ENCODE measurements at regions not wholly inside any gene's neighbourhood (a gene's known extent, or its start where the extent isn't known, plus 50 kb on each side); places are given as distances from the start of the nearest gene placed in this dataset.

DNA sequence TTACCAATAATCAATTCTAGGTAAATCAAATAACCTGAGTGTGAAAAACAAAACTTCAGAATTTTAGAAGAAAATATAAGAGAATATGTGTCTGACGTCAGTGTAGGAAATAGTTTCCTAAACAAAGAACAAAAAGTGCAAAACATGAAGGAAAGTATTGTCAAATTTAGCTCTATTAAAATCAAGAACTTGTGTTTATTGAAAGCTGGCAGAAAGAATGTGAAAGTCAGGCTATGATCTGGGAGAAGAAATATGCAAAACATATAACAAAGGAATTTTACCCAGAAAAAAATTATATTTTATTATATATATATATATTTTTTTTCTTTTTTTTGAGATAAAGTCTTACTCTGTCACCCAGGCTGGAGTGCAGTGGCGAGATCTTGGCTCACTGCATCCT lies 129.1 kb upstream of the ANKRD28 start:
- no peaks in the 10 kb centered on the region for H4K20me1 ChIP-seq (ENCODE audit: control insufficient read depth, insufficient read depth, low read length, poor library complexity, severe bottlenecking)
- H3K9me3 ChIP-seq (ENCODE audit: control extremely low read depth in 1 of 3, control insufficient read depth in 2 of 3, insufficient read depth in 1 of 3, low read length in 2 of 3), result no peaks in the 10 kb centered on the region
- no peak overlapping the region for H3K4me3 ChIP-seq (ENCODE audit: control extremely low read depth in 1 of 5, extremely low read depth in 1 of 5, insufficient read depth in 1 of 5, low read depth in 2 of 5, low read length in 4 of 5)
- Mint-ChIP-seq H3K9me3 (ENCODE audit: insufficient read depth) (no peaks in the 10 kb centered on the region), H3K4me3 (no peak overlapping the region), H3K27ac (no peak overlapping the region), H3K4me1 (no peaks in the 10 kb centered on the region), H3K27me3 (no peaks in the 10 kb centered on the region)
- WGBS (ENCODE audit: insufficient coverage), result 100% methylated on average over 1 of the region's 2 CpGs
- no peak for TF ChIP-seq EZH2 (IDR thresholded peaks at IDR 0.05; ENCODE audit: borderline replicate concordance, insufficient read depth, low read depth, low read length, poor library complexity, severe bottlenecking)
- TF ChIP-seq, protein P1, sequence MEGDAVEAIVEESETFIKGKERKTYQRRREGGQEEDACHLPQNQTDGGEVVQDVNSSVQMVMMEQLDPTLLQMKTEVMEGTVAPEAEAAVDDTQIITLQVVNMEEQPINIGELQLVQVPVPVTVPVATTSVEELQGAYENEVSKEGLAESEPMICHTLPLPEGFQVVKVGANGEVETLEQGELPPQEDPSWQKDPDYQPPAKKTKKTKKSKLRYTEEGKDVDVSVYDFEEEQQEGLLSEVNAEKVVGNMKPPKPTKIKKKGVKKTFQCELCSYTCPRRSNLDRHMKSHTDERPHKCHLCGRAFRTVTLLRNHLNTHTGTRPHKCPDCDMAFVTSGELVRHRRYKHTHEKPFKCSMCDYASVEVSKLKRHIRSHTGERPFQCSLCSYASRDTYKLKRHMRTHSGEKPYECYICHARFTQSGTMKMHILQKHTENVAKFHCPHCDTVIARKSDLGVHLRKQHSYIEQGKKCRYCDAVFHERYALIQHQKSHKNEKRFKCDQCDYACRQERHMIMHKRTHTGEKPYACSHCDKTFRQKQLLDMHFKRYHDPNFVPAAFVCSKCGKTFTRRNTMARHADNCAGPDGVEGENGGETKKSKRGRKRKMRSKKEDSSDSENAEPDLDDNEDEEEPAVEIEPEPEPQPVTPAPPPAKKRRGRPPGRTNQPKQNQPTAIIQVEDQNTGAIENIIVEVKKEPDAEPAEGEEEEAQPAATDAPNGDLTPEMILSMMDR (IDR thresholded peaks at IDR 0.05), result no peak
- CTCF ChIA-PET, result no interaction called here
- no peak overlapping the region for H3K9ac ChIP-seq (ENCODE audit: low read length)
- ATAC-seq (ENCODE audit: low read depth), result no peak
- POLR2A ChIA-PET, result no interaction called here
- no peak overlapping the region for H3K4me2 ChIP-seq (replicated peaks; ENCODE audit: low read depth, low read length, poor library complexity, severe bottlenecking)
- no peak overlapping the region for H2AFZ ChIP-seq (ENCODE audit: insufficient read depth, low read depth, low read length, poor library complexity, severe bottlenecking)
- no peaks in the 10 kb centered on the region for H3K36me3 ChIP-seq (replicated peaks in 1 of 2; ENCODE audit: control extremely low read depth in 1 of 2, control insufficient read depth in 1 of 2, extremely low read depth in 1 of 2, insufficient read depth in 2 of 2, low read length in 1 of 2)
- H3K27ac ChIP-seq (ENCODE audit: low read length in 2 of 2), result no peak overlapping the region
- no peaks in the 10 kb centered on the region for H3K4me1 ChIP-seq (ENCODE audit: control insufficient read depth in 2 of 2, insufficient read depth in 2 of 2, low read length in 2 of 2)
- H3K27me3 ChIP-seq (replicated peaks in 1 of 4; ENCODE audit: control extremely low read depth in 1 of 4, control insufficient read depth in 3 of 4, insufficient read depth in 4 of 4, low read length in 3 of 4), result no peaks in the 10 kb centered on the region
- no peak for DNase-seq
- intact Hi-C loops (cut with micrococcal nuclease), result no loop called here
- no peaks in the 10 kb centered on the region for H3K79me2 ChIP-seq (ENCODE audit: control insufficient read depth, insufficient read depth, low read length)

DNA sequence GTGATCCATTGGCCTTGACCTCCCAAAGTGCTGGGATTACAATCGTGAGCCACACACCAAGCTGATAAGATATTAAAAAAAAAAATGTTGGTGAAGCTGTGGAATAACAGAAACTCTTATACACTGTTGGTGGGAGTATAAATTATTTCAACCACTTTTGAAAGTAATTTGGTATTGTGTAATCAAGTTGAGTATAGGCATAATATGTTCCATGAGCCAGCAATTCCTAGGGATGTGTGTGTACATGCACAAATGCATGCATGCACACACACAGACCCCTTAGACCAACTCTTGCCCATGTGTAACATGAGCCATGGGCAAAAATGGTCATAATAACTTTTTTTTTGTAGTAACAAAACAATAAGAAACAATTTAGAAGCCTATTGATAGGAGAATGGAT lies 130.2 kb upstream of the ANKRD28 start:
- Mint-ChIP-seq H3K9me3 (ENCODE audit: insufficient read depth) (no peaks in the 10 kb centered on the region), H3K4me1 (no peaks in the 10 kb centered on the region), H3K27me3 (no peaks in the 10 kb centered on the region), H3K27ac (no peak overlapping the region), H3K4me3 (no peak overlapping the region)
- Histone ChIP-seq H3K27me3 (replicated peaks in 1 of 4; ENCODE audit: control extremely low read depth in 1 of 4, control insufficient read depth in 3 of 4, insufficient read depth in 4 of 4, low read length in 3 of 4) (no peaks in the 10 kb centered on the region), H3K36me3 (replicated peaks in 1 of 2; ENCODE audit: control extremely low read depth in 1 of 2, control insufficient read depth in 1 of 2, extremely low read depth in 1 of 2, insufficient read depth in 2 of 2, low read length in 1 of 2) (no peaks in the 10 kb centered on the region), H3K4me1 (ENCODE audit: control insufficient read depth in 2 of 2, insufficient read depth in 2 of 2, low read length in 2 of 2) (no peaks in the 10 kb centered on the region), H2AFZ (ENCODE audit: insufficient read depth, low read depth, low read length, poor library complexity, severe bottlenecking) (no peak overlapping the region), H3K9ac (ENCODE audit: low read length) (no peak overlapping the region), H4K20me1 (ENCODE audit: control insufficient read depth, insufficient read depth, low read length, poor library complexity, severe bottlenecking) (no peaks in the 10 kb centered on the region), H3K4me2 (replicated peaks; ENCODE audit: low read depth, low read length, poor library complexity, severe bottlenecking) (no peak overlapping the region), H3K27ac (ENCODE audit: low read length in 2 of 2) (no peak overlapping the region), H3K79me2 (ENCODE audit: control insufficient read depth, insufficient read depth, low read length) (no peaks in the 10 kb centered on the region), H3K9me3 (ENCODE audit: control extremely low read depth in 1 of 3, control insufficient read depth in 2 of 3, insufficient read depth in 1 of 3, low read length in 2 of 3) (no peaks in the 10 kb centered on the region), H3K4me3 (ENCODE audit: control extremely low read depth in 1 of 5, extremely low read depth in 1 of 5, insufficient read depth in 1 of 5, low read depth in 2 of 5, low read length in 4 of 5) (no peak overlapping the region)
- no peak for DNase-seq
- WGBS (ENCODE audit: insufficient coverage), result no CpG with 5 or more reads among the region's 1 CpG
- no peak for ATAC-seq (ENCODE audit: low read depth)
- CTCF ChIA-PET, result no interaction called here
- POLR2A ChIA-PET, result no interaction called here
- TF ChIP-seq, protein P1 (IDR thresholded peaks at IDR 0.05), result no peak
- no peak for TF ChIP-seq EZH2 (IDR thresholded peaks at IDR 0.05; ENCODE audit: borderline replicate concordance, insufficient read depth, low read depth, low read length, poor library complexity, severe bottlenecking)
- intact Hi-C loops (cut with micrococcal nuclease), result no loop called here
